WTC11 (cell line): ENCODE measurements at regions not wholly inside any gene's neighbourhood (a gene's known extent, or its start where the extent isn't known, plus 50 kb on each side); places are given as distances from the start of the nearest gene placed in this dataset.

ENCODE experiments used
- ESRRA ChIP-seq: sonication (generic); formaldehyde crosslinking; IDR thresholded peaks from 2 replicates; pipeline ENCODE4 v1.8.1; 2022; ENCODE audit warnings: mild to moderate bottlenecking, missing genetic modification reagents, borderline replicate concordance
- GRHL2 ChIP-seq: fragments of 250-450 bp; sonication (Bioruptor Pico); IDR thresholded peaks from 2 replicates; pipeline ENCODE4 v1.8.0; 2022; ENCODE audit warnings: mild to moderate bottlenecking, moderate library complexity; ENCODE audit not compliant: insufficient replicate concordance, severe bottlenecking
- OVOL2 ChIP-seq: fragments of 250-450 bp; sonication (Bioruptor Pico); IDR thresholded peaks from 2 replicates; pipeline ENCODE4 v1.9.0; 2021; ENCODE audit warnings: mild to moderate bottlenecking, borderline replicate concordance
- SMAD3 ChIP-seq: sonication (generic); formaldehyde crosslinking; IDR thresholded peaks from 2 replicates; pipeline ENCODE4 v1.8.0; 2022; ENCODE audit warnings: missing genetic modification reagents, mild to moderate bottlenecking, borderline replicate concordance
- SP1 ChIP-seq: sonication (generic); formaldehyde crosslinking; conservative IDR thresholded peaks from 2 replicates; pipeline ENCODE4 v1.8.1; 2022; ENCODE audit warnings: missing genetic modification reagents
- TCF7 ChIP-seq: sonication (generic); formaldehyde crosslinking; IDR thresholded peaks from 2 replicates; pipeline ENCODE4 v1.8.0; 2022; ENCODE audit warnings: mild to moderate bottlenecking, low read depth, missing genetic modification reagents, moderate library complexity
- TF ChIP-seq, protein P1 (sequence below): fragments of 250-450 bp; sonication (Bioruptor Pico); conservative IDR thresholded peaks from 2 replicates; pipeline ENCODE4 v1.9.0; 2021; ENCODE audit warnings: mild to moderate bottlenecking
- TF ChIP-seq, protein P2 (sequence below): fragments of 200-600 bp; IDR thresholded peaks from 2 replicates; pipeline ENCODE4 v1.8.0; 2022; ENCODE audit warnings: antibody characterized with exemption
- TF ChIP-seq, protein P3 (sequence below): sonication (generic); formaldehyde crosslinking; conservative IDR thresholded peaks from 2 replicates; pipeline ENCODE4 v1.8.1; 2022; ENCODE audit warnings: mild to moderate bottlenecking, missing genetic modification reagents
- TF ChIP-seq, protein P4 (sequence below): sonication (generic); formaldehyde crosslinking; IDR thresholded peaks from 2 replicates; pipeline ENCODE4 v1.8.1; 2022; ENCODE audit warnings: missing genetic modification reagents, borderline replicate concordance
- TF ChIP-seq, protein P5 (sequence below): sonication (generic); formaldehyde crosslinking; IDR thresholded peaks from 2 replicates; pipeline ENCODE4 v1.8.0; 2023; ENCODE audit warnings: missing genetic modification reagents
- TF ChIP-seq, protein P6 (sequence below): sonication (generic); formaldehyde crosslinking; IDR thresholded peaks from 2 replicates; pipeline ENCODE4 v1.8.0; 2022; ENCODE audit warnings: mild to moderate bottlenecking, missing genetic modification reagents
- TF ChIP-seq, protein P7 (sequence below): sonication (generic); formaldehyde crosslinking; IDR thresholded peaks from 2 replicates; pipeline ENCODE4 v1.8.0; 2022; ENCODE audit warnings: missing genetic modification reagents
- TF ChIP-seq, protein P8 (sequence below): sonication (generic); formaldehyde crosslinking; IDR thresholded peaks from 2 replicates; pipeline ENCODE4 v1.8.1; 2023; ENCODE audit warnings: mild to moderate bottlenecking, missing genetic modification reagents, moderate library complexity

DNA sequence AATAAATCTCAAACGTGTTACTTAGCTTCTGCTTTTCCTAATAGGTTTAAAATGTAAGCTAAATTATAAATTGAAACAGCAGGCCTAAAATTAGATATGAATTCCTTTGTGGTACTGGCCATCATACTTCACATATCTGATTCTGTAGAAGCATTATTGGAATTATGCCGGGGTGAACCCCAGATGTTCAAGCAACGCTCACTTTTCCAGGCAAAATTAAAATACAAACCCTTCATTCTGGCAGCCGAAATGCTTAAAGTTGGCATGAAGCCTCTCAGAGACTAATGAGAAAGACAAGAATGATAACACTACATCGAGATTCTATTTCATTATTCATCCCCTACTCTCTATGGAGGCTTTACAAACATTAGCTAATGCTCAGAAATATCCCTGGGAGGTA lies 1352.7 kb upstream of the ADGRL2 start:
- TF ChIP-seq, protein P1, sequence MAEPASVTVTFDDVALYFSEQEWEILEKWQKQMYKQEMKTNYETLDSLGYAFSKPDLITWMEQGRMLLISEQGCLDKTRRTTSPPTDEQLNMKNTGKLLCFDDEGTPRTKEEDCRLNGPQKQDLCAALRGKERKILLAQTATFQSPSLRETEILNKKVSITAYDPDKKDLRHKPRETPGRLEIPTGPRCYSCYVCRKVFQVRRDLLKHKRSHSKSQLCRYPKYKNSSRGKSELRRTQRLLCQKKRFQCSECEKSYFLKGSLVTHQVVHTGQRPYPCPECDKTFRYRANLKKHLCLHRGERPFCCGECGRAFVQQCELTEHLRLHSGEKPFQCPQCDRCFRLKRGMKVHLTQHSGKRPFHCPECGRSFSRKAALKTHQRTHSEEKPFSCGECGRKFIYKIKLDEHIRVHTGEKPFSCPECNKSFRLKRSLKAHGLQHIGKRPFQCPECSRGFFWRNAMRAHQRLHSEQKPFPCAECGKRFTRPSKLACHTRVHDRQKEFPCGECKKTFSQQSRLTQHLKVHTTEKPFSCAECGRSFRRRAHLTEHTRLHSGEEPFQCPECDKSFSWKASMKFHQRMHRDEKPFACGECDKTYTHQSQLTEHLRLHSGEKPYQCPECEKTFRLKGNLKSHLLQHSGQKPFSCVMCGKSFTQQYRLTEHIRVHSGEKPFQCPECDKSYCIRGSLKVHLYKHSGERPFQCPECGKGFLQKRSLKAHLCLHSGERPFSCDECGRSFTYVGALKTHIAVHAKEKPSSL (CRISPR knock-in tag) = no peak
- TF ChIP-seq, protein P2, sequence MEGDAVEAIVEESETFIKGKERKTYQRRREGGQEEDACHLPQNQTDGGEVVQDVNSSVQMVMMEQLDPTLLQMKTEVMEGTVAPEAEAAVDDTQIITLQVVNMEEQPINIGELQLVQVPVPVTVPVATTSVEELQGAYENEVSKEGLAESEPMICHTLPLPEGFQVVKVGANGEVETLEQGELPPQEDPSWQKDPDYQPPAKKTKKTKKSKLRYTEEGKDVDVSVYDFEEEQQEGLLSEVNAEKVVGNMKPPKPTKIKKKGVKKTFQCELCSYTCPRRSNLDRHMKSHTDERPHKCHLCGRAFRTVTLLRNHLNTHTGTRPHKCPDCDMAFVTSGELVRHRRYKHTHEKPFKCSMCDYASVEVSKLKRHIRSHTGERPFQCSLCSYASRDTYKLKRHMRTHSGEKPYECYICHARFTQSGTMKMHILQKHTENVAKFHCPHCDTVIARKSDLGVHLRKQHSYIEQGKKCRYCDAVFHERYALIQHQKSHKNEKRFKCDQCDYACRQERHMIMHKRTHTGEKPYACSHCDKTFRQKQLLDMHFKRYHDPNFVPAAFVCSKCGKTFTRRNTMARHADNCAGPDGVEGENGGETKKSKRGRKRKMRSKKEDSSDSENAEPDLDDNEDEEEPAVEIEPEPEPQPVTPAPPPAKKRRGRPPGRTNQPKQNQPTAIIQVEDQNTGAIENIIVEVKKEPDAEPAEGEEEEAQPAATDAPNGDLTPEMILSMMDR = no peak
- no peak for TF ChIP-seq GRHL2 (CRISPR knock-in tag)
- TF ChIP-seq, protein P3, sequence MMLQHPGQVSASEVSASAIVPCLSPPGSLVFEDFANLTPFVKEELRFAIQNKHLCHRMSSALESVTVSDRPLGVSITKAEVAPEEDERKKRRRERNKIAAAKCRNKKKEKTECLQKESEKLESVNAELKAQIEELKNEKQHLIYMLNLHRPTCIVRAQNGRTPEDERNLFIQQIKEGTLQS (CRISPR knock-in tag) = no peak
- TF ChIP-seq, protein P4, sequence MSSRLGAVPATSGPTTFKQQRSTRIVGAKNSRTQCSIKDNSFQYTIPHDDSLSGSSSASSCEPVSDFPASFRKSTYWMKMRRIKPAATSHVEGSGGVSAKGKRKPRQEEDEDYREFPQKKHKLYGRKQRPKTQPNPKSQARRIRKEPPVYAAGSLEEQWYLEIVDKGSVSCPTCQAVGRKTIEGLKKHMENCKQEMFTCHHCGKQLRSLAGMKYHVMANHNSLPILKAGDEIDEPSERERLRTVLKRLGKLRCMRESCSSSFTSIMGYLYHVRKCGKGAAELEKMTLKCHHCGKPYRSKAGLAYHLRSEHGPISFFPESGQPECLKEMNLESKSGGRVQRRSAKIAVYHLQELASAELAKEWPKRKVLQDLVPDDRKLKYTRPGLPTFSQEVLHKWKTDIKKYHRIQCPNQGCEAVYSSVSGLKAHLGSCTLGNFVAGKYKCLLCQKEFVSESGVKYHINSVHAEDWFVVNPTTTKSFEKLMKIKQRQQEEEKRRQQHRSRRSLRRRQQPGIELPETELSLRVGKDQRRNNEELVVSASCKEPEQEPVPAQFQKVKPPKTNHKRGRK = no peak
- TF ChIP-seq OVOL2 = no peak
- TF ChIP-seq, protein P5, sequence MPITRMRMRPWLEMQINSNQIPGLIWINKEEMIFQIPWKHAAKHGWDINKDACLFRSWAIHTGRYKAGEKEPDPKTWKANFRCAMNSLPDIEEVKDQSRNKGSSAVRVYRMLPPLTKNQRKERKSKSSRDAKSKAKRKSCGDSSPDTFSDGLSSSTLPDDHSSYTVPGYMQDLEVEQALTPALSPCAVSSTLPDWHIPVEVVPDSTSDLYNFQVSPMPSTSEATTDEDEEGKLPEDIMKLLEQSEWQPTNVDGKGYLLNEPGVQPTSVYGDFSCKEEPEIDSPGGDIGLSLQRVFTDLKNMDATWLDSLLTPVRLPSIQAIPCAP (CRISPR knock-in tag) = no peak
- TF ChIP-seq TCF7 (CRISPR knock-in tag) = no peak
- TF ChIP-seq, protein P6, sequence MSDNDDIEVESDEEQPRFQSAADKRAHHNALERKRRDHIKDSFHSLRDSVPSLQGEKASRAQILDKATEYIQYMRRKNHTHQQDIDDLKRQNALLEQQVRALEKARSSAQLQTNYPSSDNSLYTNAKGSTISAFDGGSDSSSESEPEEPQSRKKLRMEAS (CRISPR knock-in tag) = no peak
- TF ChIP-seq SP1 = no peak
- no peak for TF ChIP-seq SMAD3
- TF ChIP-seq ESRRA (CRISPR knock-in tag) = no peak
- TF ChIP-seq, protein P7, sequence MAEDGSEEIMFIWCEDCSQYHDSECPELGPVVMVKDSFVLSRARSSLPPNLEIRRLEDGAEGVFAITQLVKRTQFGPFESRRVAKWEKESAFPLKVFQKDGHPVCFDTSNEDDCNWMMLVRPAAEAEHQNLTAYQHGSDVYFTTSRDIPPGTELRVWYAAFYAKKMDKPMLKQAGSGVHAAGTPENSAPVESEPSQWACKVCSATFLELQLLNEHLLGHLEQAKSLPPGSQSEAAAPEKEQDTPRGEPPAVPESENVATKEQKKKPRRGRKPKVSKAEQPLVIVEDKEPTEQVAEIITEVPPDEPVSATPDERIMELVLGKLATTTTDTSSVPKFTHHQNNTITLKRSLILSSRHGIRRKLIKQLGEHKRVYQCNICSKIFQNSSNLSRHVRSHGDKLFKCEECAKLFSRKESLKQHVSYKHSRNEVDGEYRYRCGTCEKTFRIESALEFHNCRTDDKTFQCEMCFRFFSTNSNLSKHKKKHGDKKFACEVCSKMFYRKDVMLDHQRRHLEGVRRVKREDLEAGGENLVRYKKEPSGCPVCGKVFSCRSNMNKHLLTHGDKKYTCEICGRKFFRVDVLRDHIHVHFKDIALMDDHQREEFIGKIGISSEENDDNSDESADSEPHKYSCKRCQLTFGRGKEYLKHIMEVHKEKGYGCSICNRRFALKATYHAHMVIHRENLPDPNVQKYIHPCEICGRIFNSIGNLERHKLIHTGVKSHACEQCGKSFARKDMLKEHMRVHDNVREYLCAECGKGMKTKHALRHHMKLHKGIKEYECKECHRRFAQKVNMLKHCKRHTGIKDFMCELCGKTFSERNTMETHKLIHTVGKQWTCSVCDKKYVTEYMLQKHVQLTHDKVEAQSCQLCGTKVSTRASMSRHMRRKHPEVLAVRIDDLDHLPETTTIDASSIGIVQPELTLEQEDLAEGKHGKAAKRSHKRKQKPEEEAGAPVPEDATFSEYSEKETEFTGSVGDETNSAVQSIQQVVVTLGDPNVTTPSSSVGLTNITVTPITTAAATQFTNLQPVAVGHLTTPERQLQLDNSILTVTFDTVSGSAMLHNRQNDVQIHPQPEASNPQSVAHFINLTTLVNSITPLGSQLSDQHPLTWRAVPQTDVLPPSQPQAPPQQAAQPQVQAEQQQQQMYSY (CRISPR knock-in tag) = no peak
- TF ChIP-seq, protein P8, sequence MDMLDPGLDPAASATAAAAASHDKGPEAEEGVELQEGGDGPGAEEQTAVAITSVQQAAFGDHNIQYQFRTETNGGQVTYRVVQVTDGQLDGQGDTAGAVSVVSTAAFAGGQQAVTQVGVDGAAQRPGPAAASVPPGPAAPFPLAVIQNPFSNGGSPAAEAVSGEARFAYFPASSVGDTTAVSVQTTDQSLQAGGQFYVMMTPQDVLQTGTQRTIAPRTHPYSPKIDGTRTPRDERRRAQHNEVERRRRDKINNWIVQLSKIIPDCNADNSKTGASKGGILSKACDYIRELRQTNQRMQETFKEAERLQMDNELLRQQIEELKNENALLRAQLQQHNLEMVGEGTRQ (CRISPR knock-in tag) = no peak
